ENCODE measurements at regions not wholly inside any gene's neighbourhood (a gene's known extent, or its start where the extent isn't known, plus 50 kb on each side); places are given as distances from the start of the nearest gene placed in this dataset.

GRCh38 chr2:35294636-35295263 lies 1060.8 kb upstream of the CRIM1 start:
- no peak overlapping the region for H3K4me3 ChIP-seq (ENCODE audit: low read depth in 1 of 3, low read length in 3 of 3)
- no peaks in the 10 kb centered on the region for H3K9me3 ChIP-seq (ENCODE audit: control insufficient read depth in 4 of 4, low read length in 3 of 4)
- H3K27ac ChIP-seq (ENCODE audit: low read depth in 1 of 2, low read length in 2 of 2): no peak overlapping the region
- no peak for DNase-seq (ENCODE audit: low spot score)
- no peaks in the 10 kb centered on the region for H3K36me3 ChIP-seq (ENCODE audit: control insufficient read depth in 4 of 4, insufficient read depth in 3 of 4, low read depth in 1 of 4, low read length in 3 of 4)
- 65% methylated on average over 7 of the region's 7 CpGs for WGBS
- TF ChIP-seq HNF4A (conservative IDR thresholded peaks at IDR 0.05): no peak
- TF ChIP-seq RAD21 (IDR thresholded peaks at IDR 0.05): no peak
- TF ChIP-seq REST (IDR thresholded peaks at IDR 0.05): no peak
- no peak for TF ChIP-seq MAX (IDR thresholded peaks at IDR 0.05)
- TF ChIP-seq FOXA2 (IDR thresholded peaks at IDR 0.05): no peak
- TF ChIP-seq TAF1 (conservative IDR thresholded peaks at IDR 0.05): no peak
- TF ChIP-seq RXRA (IDR thresholded peaks at IDR 0.05): no peak
- TF ChIP-seq EGR1 (IDR thresholded peaks at IDR 0.05; ENCODE audit: low read depth in 2 of 2): no peak
- TF ChIP-seq ZBTB33 (IDR thresholded peaks at IDR 0.05): no peak
- TF ChIP-seq SP1 (IDR thresholded peaks at IDR 0.05): no peak
- TF ChIP-seq YY1 (IDR thresholded peaks at IDR 0.05): no peak
- no peak for TF ChIP-seq JUND (IDR thresholded peaks at IDR 0.05)
- TF ChIP-seq CTCF (IDR thresholded peaks at IDR 0.05; ENCODE audit: low read depth, low read length, missing input control): no peak
- TF ChIP-seq ATF3 (IDR thresholded peaks at IDR 0.05): no peak
- TF ChIP-seq GABPA (IDR thresholded peaks at IDR 0.05 in 1 of 2, conservative IDR thresholded peaks at IDR 0.05 in 1 of 2): no peak
- no peak for TF ChIP-seq NR2F2 (IDR thresholded peaks at IDR 0.05)
- no peak for TF ChIP-seq FOXA1 (IDR thresholded peaks at IDR 0.05)
- TF ChIP-seq HNF4G (IDR thresholded peaks at IDR 0.05): no peak
- H3K27me3 ChIP-seq (ENCODE audit: control insufficient read depth in 4 of 4, insufficient read depth in 4 of 4, low read length in 3 of 4): no peaks in the 10 kb centered on the region
- H3K4me1 ChIP-seq (ENCODE audit: control insufficient read depth in 4 of 4, insufficient read depth in 4 of 4, low read length in 3 of 4): no peaks in the 10 kb centered on the region
- H3K9ac ChIP-seq (ENCODE audit: low read depth in 1 of 2, low read length in 2 of 2): no peak overlapping the region
